Neural cell (in vitro differentiated cells): ENCODE measurements at regions not wholly inside any gene's neighbourhood (a gene's known extent, or its start where the extent isn't known, plus 50 kb on each side); places are given as distances from the start of the nearest gene placed in this dataset.

Experiments
- EP300 ChIP-seq: fragments of 450-650 bp; conservative IDR thresholded peaks from 2 replicates; pipeline ENCODE4 v1.6.1; 2014; ENCODE audit warnings: antibody characterized with exemption, mild to moderate bottlenecking, moderate library complexity; ENCODE audit not compliant: poor library complexity, severe bottlenecking
- EZH2 ChIP-seq: fragments of 200-600, 300-800 bp; shearing (Covaris generic), sonication (generic); IDR thresholded peaks from 2 replicates; pipeline ENCODE4 v1.6.1; 2014; ENCODE audit warnings: antibody characterized with exemption, low read length, borderline replicate concordance, mild to moderate bottlenecking; ENCODE audit not compliant: insufficient read depth, poor library complexity, severe bottlenecking
- MXI1 ChIP-seq: fragments of 450-650 bp; conservative IDR thresholded peaks from 2 replicates; pipeline ENCODE4 v1.6.1; 2014; ENCODE audit warnings: antibody characterized with exemption, mild to moderate bottlenecking; ENCODE audit not compliant: poor library complexity, severe bottlenecking
- POLR2AphosphoS5 ChIP-seq: IDR thresholded peaks from 2 replicates; pipeline ENCODE4 v1.6.1; 2012
- RAD21 ChIP-seq: fragments of 450-650 bp; conservative IDR thresholded peaks from 2 replicates; pipeline ENCODE4 v1.6.1; 2014; ENCODE audit warnings: antibody characterized with exemption, mild to moderate bottlenecking, moderate library complexity
- SMC3 ChIP-seq: fragments of 450-650 bp; conservative IDR thresholded peaks from 2 replicates; pipeline ENCODE4 v1.6.1; 2014; ENCODE audit warnings: antibody characterized with exemption, mild to moderate bottlenecking, moderate library complexity; ENCODE audit not compliant: poor library complexity
- TAF1 ChIP-seq: IDR thresholded peaks from 2 replicates; pipeline ENCODE4 v1.6.1; 2012; ENCODE audit warnings: low read depth
- TF ChIP-seq, protein P1 (sequence below): fragments of 450-650 bp; IDR thresholded peaks from 2 replicates; pipeline ENCODE4 v1.5.1; 2014; ENCODE audit warnings: antibody characterized with exemption, mild to moderate bottlenecking, moderate library complexity; ENCODE audit not compliant: poor library complexity, severe bottlenecking
- TF ChIP-seq, protein P2 (sequence below): IDR thresholded peaks from 2 replicates; pipeline ENCODE4 v1.6.1; 2012; ENCODE audit warnings: borderline replicate concordance

DNA sequence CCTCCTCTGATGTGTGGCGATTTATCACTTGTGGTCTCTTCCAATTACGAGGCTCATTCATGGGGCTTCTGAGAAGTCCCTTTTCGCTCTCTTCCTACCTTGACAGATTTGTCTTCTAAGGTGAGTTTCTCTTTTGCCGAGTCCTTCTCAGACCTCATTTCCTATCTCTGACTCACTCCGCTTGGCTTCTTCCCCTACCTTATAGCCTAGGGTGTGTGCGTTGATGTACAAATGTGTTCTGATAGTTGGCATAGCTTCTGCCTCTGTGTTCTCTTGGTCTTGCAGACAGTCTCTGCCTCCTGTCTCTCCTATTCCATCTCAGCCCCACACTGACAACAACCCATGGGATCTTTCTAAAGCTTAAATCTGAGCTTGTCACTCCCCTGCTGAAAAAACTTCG is 56.9 kb upstream of the SHB start:
- TF ChIP-seq, protein P1, sequence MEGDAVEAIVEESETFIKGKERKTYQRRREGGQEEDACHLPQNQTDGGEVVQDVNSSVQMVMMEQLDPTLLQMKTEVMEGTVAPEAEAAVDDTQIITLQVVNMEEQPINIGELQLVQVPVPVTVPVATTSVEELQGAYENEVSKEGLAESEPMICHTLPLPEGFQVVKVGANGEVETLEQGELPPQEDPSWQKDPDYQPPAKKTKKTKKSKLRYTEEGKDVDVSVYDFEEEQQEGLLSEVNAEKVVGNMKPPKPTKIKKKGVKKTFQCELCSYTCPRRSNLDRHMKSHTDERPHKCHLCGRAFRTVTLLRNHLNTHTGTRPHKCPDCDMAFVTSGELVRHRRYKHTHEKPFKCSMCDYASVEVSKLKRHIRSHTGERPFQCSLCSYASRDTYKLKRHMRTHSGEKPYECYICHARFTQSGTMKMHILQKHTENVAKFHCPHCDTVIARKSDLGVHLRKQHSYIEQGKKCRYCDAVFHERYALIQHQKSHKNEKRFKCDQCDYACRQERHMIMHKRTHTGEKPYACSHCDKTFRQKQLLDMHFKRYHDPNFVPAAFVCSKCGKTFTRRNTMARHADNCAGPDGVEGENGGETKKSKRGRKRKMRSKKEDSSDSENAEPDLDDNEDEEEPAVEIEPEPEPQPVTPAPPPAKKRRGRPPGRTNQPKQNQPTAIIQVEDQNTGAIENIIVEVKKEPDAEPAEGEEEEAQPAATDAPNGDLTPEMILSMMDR = no peak
- TF ChIP-seq TAF1 (no peak), MXI1 (no peak), POLR2AphosphoS5 (no peak), RAD21 (no peak), EP300 (no peak), SMC3 (no peak), EZH2 (no peak)
- TF ChIP-seq, protein P2, sequence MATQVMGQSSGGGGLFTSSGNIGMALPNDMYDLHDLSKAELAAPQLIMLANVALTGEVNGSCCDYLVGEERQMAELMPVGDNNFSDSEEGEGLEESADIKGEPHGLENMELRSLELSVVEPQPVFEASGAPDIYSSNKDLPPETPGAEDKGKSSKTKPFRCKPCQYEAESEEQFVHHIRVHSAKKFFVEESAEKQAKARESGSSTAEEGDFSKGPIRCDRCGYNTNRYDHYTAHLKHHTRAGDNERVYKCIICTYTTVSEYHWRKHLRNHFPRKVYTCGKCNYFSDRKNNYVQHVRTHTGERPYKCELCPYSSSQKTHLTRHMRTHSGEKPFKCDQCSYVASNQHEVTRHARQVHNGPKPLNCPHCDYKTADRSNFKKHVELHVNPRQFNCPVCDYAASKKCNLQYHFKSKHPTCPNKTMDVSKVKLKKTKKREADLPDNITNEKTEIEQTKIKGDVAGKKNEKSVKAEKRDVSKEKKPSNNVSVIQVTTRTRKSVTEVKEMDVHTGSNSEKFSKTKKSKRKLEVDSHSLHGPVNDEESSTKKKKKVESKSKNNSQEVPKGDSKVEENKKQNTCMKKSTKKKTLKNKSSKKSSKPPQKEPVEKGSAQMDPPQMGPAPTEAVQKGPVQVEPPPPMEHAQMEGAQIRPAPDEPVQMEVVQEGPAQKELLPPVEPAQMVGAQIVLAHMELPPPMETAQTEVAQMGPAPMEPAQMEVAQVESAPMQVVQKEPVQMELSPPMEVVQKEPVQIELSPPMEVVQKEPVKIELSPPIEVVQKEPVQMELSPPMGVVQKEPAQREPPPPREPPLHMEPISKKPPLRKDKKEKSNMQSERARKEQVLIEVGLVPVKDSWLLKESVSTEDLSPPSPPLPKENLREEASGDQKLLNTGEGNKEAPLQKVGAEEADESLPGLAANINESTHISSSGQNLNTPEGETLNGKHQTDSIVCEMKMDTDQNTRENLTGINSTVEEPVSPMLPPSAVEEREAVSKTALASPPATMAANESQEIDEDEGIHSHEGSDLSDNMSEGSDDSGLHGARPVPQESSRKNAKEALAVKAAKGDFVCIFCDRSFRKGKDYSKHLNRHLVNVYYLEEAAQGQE = no peak
